CD14-positive monocyte (primary cell): ENCODE measurements at regions not wholly inside any gene's neighbourhood (a gene's known extent, or its start where the extent isn't known, plus 50 kb on each side); places are given as distances from the start of the nearest gene placed in this dataset.

ENCODE experiments used
- DNase-seq, 3 donors: peaks; one replicate each; pipeline ENCODE4 v3.0.0-alpha.2; 2011 to 2022
- H2AFZ ChIP-seq: 2 replicates; pipeline ENCODE4 v1.6.0; 2012; ENCODE audit warnings: mild to moderate bottlenecking, low read depth, low read length, inconsistent platforms; ENCODE audit not compliant: insufficient read depth, poor library complexity, severe bottlenecking
- H3K27ac ChIP-seq, 2 donors: 1 replicate in 1 of 2; 2 replicates in 1 of 2; pipeline ENCODE4 v1.5.1; 2012 to 2013; ENCODE audit warnings: low read length in 2 of 2, control low read depth in 1 of 2, inconsistent platforms in 1 of 2, low read depth in 1 of 2, mild to moderate bottlenecking in 1 of 2
- H3K27me3 ChIP-seq, 2 donors: one replicate each; pipeline versions ENCODE4 v1.6.0 to v1.6.1; 2011 to 2013; ENCODE audit warnings: low read length in 2 of 2; ENCODE audit not compliant: control insufficient read depth in 2 of 2, insufficient read depth in 2 of 2
- H3K36me3 ChIP-seq, 2 donors: replicated peaks in 1 of 2; 1 replicate in 1 of 2; 2 replicates in 1 of 2; pipeline versions ENCODE4 v1.5.1 to v1.6.1; 2012 to 2013; ENCODE audit warnings: low read length in 2 of 2, control low read depth in 1 of 2, inconsistent platforms in 1 of 2, mild to moderate bottlenecking in 1 of 2; ENCODE audit not compliant: insufficient read depth in 2 of 2, control insufficient read depth in 1 of 2
- H3K4me1 ChIP-seq, 2 donors: 1 replicate in 1 of 2; 2 replicates in 1 of 2; pipeline versions ENCODE4 v1.5.1 to v1.6.1; 2012 to 2013; ENCODE audit warnings: low read length in 2 of 2, control low read depth in 1 of 2, inconsistent platforms in 1 of 2, mild to moderate bottlenecking in 1 of 2, moderate library complexity in 1 of 2; ENCODE audit not compliant: insufficient read depth in 2 of 2, control insufficient read depth in 1 of 2
- H3K4me2 ChIP-seq: replicated peaks from 2 replicates; pipeline ENCODE3; 2012; ENCODE audit warnings: low read length, moderate library complexity, mild to moderate bottlenecking; ENCODE audit not compliant: poor library complexity, severe bottlenecking; ENCODE audit errors: extremely low read depth
- H3K4me3 ChIP-seq, 3 experiments: fragments of 200-600 bp in 1 of 3; sonication (generic) in 1 of 3; replicated peaks in 1 of 3; 1 replicate in 2 of 3; 2 replicates in 1 of 3; pipeline ENCODE4 v1.5.1; 2011 to 2013; ENCODE audit warnings: low read length in 3 of 3, mild to moderate bottlenecking in 3 of 3, control low read depth in 2 of 3, low read depth in 2 of 3, inconsistent platforms in 1 of 3, moderate library complexity in 1 of 3
- H3K79me2 ChIP-seq: 2 replicates; pipeline ENCODE4 v1.6.0; 2012; ENCODE audit warnings: mild to moderate bottlenecking, control low read depth, inconsistent platforms, low read length, moderate library complexity; ENCODE audit not compliant: insufficient read depth
- H3K9ac ChIP-seq: 2 replicates; pipeline ENCODE4 v1.6.0; 2017; ENCODE audit warnings: low read length, mild to moderate bottlenecking; ENCODE audit not compliant: insufficient read depth, poor library complexity, severe bottlenecking
- H3K9me3 ChIP-seq, 2 donors: replicated peaks in 1 of 2; 1 replicate in 1 of 2; 2 replicates in 1 of 2; pipeline versions ENCODE4 v1.5.1 to v1.6.1; 2012 to 2013; ENCODE audit warnings: low read length in 2 of 2, control low read depth in 1 of 2; ENCODE audit not compliant: control insufficient read depth in 1 of 2, insufficient read depth in 1 of 2
- H4K20me1 ChIP-seq: 2 replicates; pipeline ENCODE4 v1.6.0; 2012; ENCODE audit warnings: mild to moderate bottlenecking, low read length, control low read depth, moderate library complexity; ENCODE audit not compliant: insufficient read depth
- H3K27ac Mint-ChIP-seq, 7 donors: one replicate each; pipeline ENCODE4 v1.8.0; 2020; ENCODE audit warnings: mild to moderate bottlenecking in 7 of 7, mixed read lengths in 7 of 7, moderate library complexity in 6 of 7, inconsistent platforms in 2 of 7
- H3K27me3 Mint-ChIP-seq, 3 donors: one replicate each; pipeline ENCODE4 v1.8.0; 2021 to 2022; ENCODE audit warnings: low read depth in 3 of 3, mild to moderate bottlenecking in 3 of 3, mixed read lengths in 3 of 3, moderate library complexity in 3 of 3, inconsistent platforms in 1 of 3
- H3K36me3 Mint-ChIP-seq, 2 donors: one replicate each; pipeline ENCODE4 v1.8.0; 2020; ENCODE audit warnings: mixed read lengths in 2 of 2, inconsistent platforms in 1 of 2, mild to moderate bottlenecking in 1 of 2
- H3K4me1 Mint-ChIP-seq: one replicate; pipeline ENCODE4 v1.8.0; 2020; ENCODE audit warnings: mild to moderate bottlenecking, mixed read lengths
- H3K4me3 Mint-ChIP-seq, 2 donors: one replicate each; pipeline ENCODE4 v1.8.0; 2020; ENCODE audit warnings: mild to moderate bottlenecking in 2 of 2, mixed read lengths in 2 of 2, moderate library complexity in 1 of 2
- H3K9me3 Mint-ChIP-seq, 7 donors: one replicate each; pipeline ENCODE4 v1.8.0; 2020 to 2022; ENCODE audit warnings: mixed read lengths in 7 of 7, mild to moderate bottlenecking in 6 of 7, moderate library complexity in 6 of 7, inconsistent platforms in 2 of 7
- CTCF ChIP-seq: fragments of 200-600 bp; IDR thresholded peaks from one replicate; pipeline ENCODE4 v1.8.0; 2022; ENCODE audit warnings: antibody characterized with exemption, mild to moderate bottlenecking
- WGBS: methylation state at CpG from one replicate; pipeline ENCODE4 v1.1.5; 2013; ENCODE audit warnings: missing lambda C conversion rate; ENCODE audit not compliant: insufficient coverage; 5-methylcytosine and 5-hydroxymethylcytosine counted together
- intact Hi-C, 2 donors: fragments of 100-400 bp; cut with micrococcal nuclease; formaldehyde crosslinking; loops; one replicate each; pipeline versions ENCODE4 v1.15.0 to v1.15.1; 2023

GRCh38 chr15:61680260-61681037 lies 379.8 kb downstream of the VPS13C start:
- intact Hi-C loops = no loop called here
- Histone ChIP-seq H3K79me2 (no peaks in the 10 kb centered on the region), H4K20me1 (no peaks in the 10 kb centered on the region), H3K4me1 (no peaks in the 10 kb centered on the region), H2AFZ (no peak overlapping the region), H3K4me3 (no peak overlapping the region), H3K4me2 (no peak overlapping the region), H3K9ac (no peak overlapping the region), H3K36me3 (no peaks in the 10 kb centered on the region), H3K9me3 (no peaks in the 10 kb centered on the region), H3K27me3 (no peaks in the 10 kb centered on the region), H3K27ac (no peak overlapping the region)
- H3K27me3 Mint-ChIP-seq = peaks cover 0 to 4% (median 2%) of the 10 kb centered on the region in 3 donors
- H3K27ac Mint-ChIP-seq = no peak overlapping the region
- no peaks in the 10 kb centered on the region for H3K36me3 Mint-ChIP-seq
- H3K9me3 Mint-ChIP-seq = peaks cover 0 to 12% (median 6%) of the 10 kb centered on the region in 7 donors
- H3K4me3 Mint-ChIP-seq = no peak overlapping the region
- 92% methylated on average over 1 of the region's 4 CpGs for WGBS
- TF ChIP-seq CTCF = no peak
- DNase-seq = no peak
- peaks cover 5% of the 10 kb centered on the region for H3K4me1 Mint-ChIP-seq

- H3K4me3 Mint-ChIP-seq = no peak overlapping the region
- DNase-seq = no peak
- WGBS = 80% methylated on average over 6 of the region's 6 CpGs
- H3K36me3 Mint-ChIP-seq = no peaks in the 10 kb centered on the region
- H3K27me3 Mint-ChIP-seq = peaks cover 0 to 4% (median 1%) of the 10 kb centered on the region in 3 donors
- Histone ChIP-seq H3K4me2 (no peak overlapping the region), H3K36me3 (no peaks in the 10 kb centered on the region), H3K9me3 (no peaks in the 10 kb centered on the region), H3K9ac (no peak overlapping the region), H3K79me2 (no peaks in the 10 kb centered on the region), H3K4me3 (no peak overlapping the region), H3K27me3 (no peaks in the 10 kb centered on the region), H3K27ac (no peak overlapping the region), H4K20me1 (no peaks in the 10 kb centered on the region), H3K4me1 (no peaks in the 10 kb centered on the region), H2AFZ (no peak overlapping the region)
- H3K9me3 Mint-ChIP-seq = peaks cover 0 to 4% (median 0%) of the 10 kb centered on the region in 7 donors
- H3K27ac Mint-ChIP-seq = no peak overlapping the region
- intact Hi-C loops = no loop called here
- no peak for TF ChIP-seq CTCF
- H3K4me1 Mint-ChIP-seq = no peaks in the 10 kb centered on the region
Observed at GRCh38 chr15:61671736-61672135, 388.5 kb downstream of the VPS13C start.
